Kidney (tissue), 13 donors: ENCODE measurements at regions not wholly inside any gene's neighbourhood (a gene's known extent, or its start where the extent isn't known, plus 50 kb on each side); places are given as distances from the start of the nearest gene placed in this dataset.

Source experiments
- DNase-seq, 5 donors: peaks; one replicate each; pipeline ENCODE4 v3.0.0-alpha.2; 2013 to 2020
- FAIRE-seq: peaks from 2 replicates; lab custom pipeline; 2012; peaks lifted over from hg19 to GRCh38; lab: Jason Lieb, UNC
- H3K27ac ChIP-seq, 2 donors: one replicate each; pipeline ENCODE4 v1.7.0; 2013; ENCODE audit warnings: low read depth in 2 of 2, low read length in 2 of 2, inconsistent platforms in 1 of 2
- H3K27me3 ChIP-seq: one replicate; pipeline ENCODE4 v1.7.1; 2013; ENCODE audit warnings: low read length, inconsistent platforms; ENCODE audit not compliant: control insufficient read depth, insufficient read depth
- H3K36me3 ChIP-seq, 3 donors: one replicate each; pipeline versions ENCODE4 v1.7.0 to v1.7.1; 2013; ENCODE audit warnings: low read length in 3 of 3, control low read depth in 1 of 3, inconsistent platforms in 1 of 3; ENCODE audit not compliant: insufficient read depth in 3 of 3, control insufficient read depth in 2 of 3
- H3K4me1 ChIP-seq, 3 donors: one replicate each; pipeline versions ENCODE4 v1.7.0 to v1.7.1; 2013; ENCODE audit warnings: low read length in 3 of 3, inconsistent platforms in 1 of 3, low read depth in 1 of 3; ENCODE audit not compliant: control insufficient read depth in 2 of 3, insufficient read depth in 2 of 3
- H3K4me3 ChIP-seq, 3 donors: one replicate each; pipeline versions ENCODE4 v1.7.0 to v1.8.1; 2013; ENCODE audit warnings: low read length in 3 of 3, control low read depth in 1 of 3, inconsistent platforms in 1 of 3
- H3K9ac ChIP-seq, 3 donors: one replicate each; pipeline versions ENCODE4 v1.7.0 to v1.7.1; 2013; ENCODE audit warnings: low read length in 3 of 3, control low read depth in 1 of 3, inconsistent platforms in 1 of 3
- H3K9me3 ChIP-seq, 3 donors: one replicate each; pipeline versions ENCODE4 v1.7.0 to v1.7.1; 2013; ENCODE audit warnings: low read length in 3 of 3, control low read depth in 1 of 3, inconsistent platforms in 1 of 3; ENCODE audit not compliant: control insufficient read depth in 2 of 3, insufficient read depth in 1 of 3
- CTCF ChIP-seq: IDR thresholded peaks from 3 replicates; pipeline ENCODE4 v1.5.1; 2012; ENCODE audit warnings: mild to moderate bottlenecking, moderate library complexity, borderline replicate concordance; ENCODE audit not compliant: insufficient read depth; ENCODE audit errors: extremely low read depth
- intact Hi-C: fragments of 100-400 bp; cut with DNase I; formaldehyde crosslinking; loops from one replicate; pipeline ENCODE4 v1.11.1; 2022
- donor health status: control.
- donor health status: control.
- donor health status: control.
- donor health status: control.
- donor health status: control.
- donor health status: DM: yes; HTN: yes; CAD: no.
- donor health status: Normal renal cell carcinoma (clear cell type).

- Histone ChIP-seq H3K4me1 (peaks cover 0 to 11% (median 8%) of the 10 kb centered on the region in 3 donors), H3K27me3 (no peaks in the 10 kb centered on the region), H3K4me3 (peak overlapping the region in 1 of 3 donors; percentile 15), H3K9ac (no peak overlapping the region), H3K9me3 (no peaks in the 10 kb centered on the region), H3K36me3 (no peaks in the 10 kb centered on the region), H3K27ac (peak overlapping the region in 1 of 2 donors; percentile 35)
- no peak for FAIRE-seq
- TF ChIP-seq CTCF: no peak
- intact Hi-C loops: no loop called here
- peak in 3 of 5 donors; percentile 55 to 66 (median 57) for DNase-seq
Measured at GRCh38 chr4:138835832-138836533, 179.6 kb upstream of the NOCT start.

- H3K4me1 ChIP-seq: peaks cover 0 to 11% (median 6%) of the 10 kb centered on the region in 3 donors
- TF ChIP-seq CTCF: no peak
- H3K4me3 ChIP-seq: no peak overlapping the region
- H3K9me3 ChIP-seq: no peaks in the 10 kb centered on the region
- FAIRE-seq (peak; percentile 81), DNase-seq (peak in 1 of 5 donors; percentile 38)
- no peak overlapping the region for H3K9ac ChIP-seq
- intact Hi-C loops: no loop called here
- H3K36me3 ChIP-seq: no peaks in the 10 kb centered on the region
- no peaks in the 10 kb centered on the region for H3K27me3 ChIP-seq
- peak overlapping the region; percentile 26 to 44 for H3K27ac ChIP-seq
Measured at GRCh38 chr4:138833974-138834373, 181.6 kb upstream of the NOCT start.

- no peak for FAIRE-seq
- intact Hi-C loops: no loop called here
- TF ChIP-seq CTCF: no peak
Measured at GRCh38 chr4:138832563-138832962, 183.0 kb upstream of the NOCT start.

More at GRCh38 chr4:138832563-138832962, 183.0 kb upstream of the NOCT start:
- Histone ChIP-seq H3K27ac (no peak overlapping the region), H3K4me1 (peaks cover 0 to 11% (median 6%) of the 10 kb centered on the region in 3 donors), H3K9me3 (no peaks in the 10 kb centered on the region), H3K27me3 (no peaks in the 10 kb centered on the region), H3K36me3 (no peaks in the 10 kb centered on the region), H3K9ac (no peak overlapping the region), H3K4me3 (no peak overlapping the region)
- no peak for DNase-seq
